ENCODE measurements at regions not wholly inside any gene's neighbourhood (a gene's known extent, or its start where the extent isn't known, plus 50 kb on each side); places are given as distances from the start of the nearest gene placed in this dataset.

GRCh38 chr6:85754894-85755293, 112.2 kb upstream of the SYNCRIP start:
- no peak for TF ChIP-seq POLR2A (IDR thresholded peaks at IDR 0.05)
- TF ChIP-seq CTCF (IDR thresholded peaks at IDR 0.05) = no peak

All from right lobe of liver (tissue), 4 donors.